ENCODE measurements at regions not wholly inside any gene's neighbourhood (a gene's known extent, or its start where the extent isn't known, plus 50 kb on each side); places are given as distances from the start of the nearest gene placed in this dataset.

- H3K9me3 ChIP-seq: peaks cover 0 to 3% (median 0%) of the 10 kb centered on the region in 11 donors
- H3K27ac ChIP-seq: no peak overlapping the region
- no peaks in the 10 kb centered on the region for H3K27me3 ChIP-seq
- peaks cover 0 to 10% (median 0%) of the 10 kb centered on the region in 9 donors for H3K4me1 ChIP-seq
- ATAC-seq: no peak
- no peaks in the 10 kb centered on the region for H3K36me3 ChIP-seq
- intact Hi-C loops (cut with DNase I): loop anchor here in 1 of 10 donors (10.0 kb wide), 1 partner anchor 156 kb away; no protein-coding TSS in a partner anchor
- TF ChIP-seq CTCF (IDR thresholded peaks at IDR 0.05): no peak
- no peak for DNase-seq
- 95% methylated on average over 1 of the region's 1 CpG for WGBS, 2 donors
- H3K4me3 ChIP-seq: no peak overlapping the region
Observed at GRCh38 chr5:115398719-115399118, 102.3 kb upstream of the CCDC112 start.

- ATAC-seq: no peak
- H3K4me3 ChIP-seq: no peak overlapping the region
- H3K27me3 ChIP-seq: no peaks in the 10 kb centered on the region
- peaks cover 0 to 11% (median 3%) of the 10 kb centered on the region in 9 donors for H3K4me1 ChIP-seq
- intact Hi-C loops (cut with DNase I): loop anchor here in 1 of 10 donors (10.0 kb wide), 1 partner anchor 158 kb away; no protein-coding TSS in a partner anchor
- 80 to 82% methylated on average over 2 of the region's 2 CpGs for WGBS, 2 donors
- peaks cover 0 to 3% (median 0%) of the 10 kb centered on the region in 11 donors for H3K9me3 ChIP-seq
- TF ChIP-seq CTCF (IDR thresholded peaks at IDR 0.05): no peak
- no peak overlapping the region for H3K27ac ChIP-seq
- H3K36me3 ChIP-seq: no peaks in the 10 kb centered on the region
- no peak for DNase-seq
Observed at GRCh38 chr5:115396688-115397087, 100.2 kb upstream of the CCDC112 start.

- Histone ChIP-seq H3K4me1 (peaks cover 0 to 11% (median 3%) of the 10 kb centered on the region in 9 donors), H3K9me3 (peaks cover 0 to 3% (median 0%) of the 10 kb centered on the region in 11 donors), H3K27ac (no peak overlapping the region), H3K27me3 (no peaks in the 10 kb centered on the region), H3K4me3 (no peak overlapping the region), H3K36me3 (no peaks in the 10 kb centered on the region)
- DNase-seq: no peak
- 76 to 80% methylated on average over 2 of the region's 2 CpGs for WGBS, 2 donors
- no peak for TF ChIP-seq CTCF (IDR thresholded peaks at IDR 0.05)
- intact Hi-C loops (cut with DNase I): loop anchor here in 1 of 10 donors (10.0 kb wide), 1 partner anchor 159 kb away; no protein-coding TSS in a partner anchor
- ATAC-seq: no peak
Observed at GRCh38 chr5:115396081-115396480, 99.6 kb upstream of the CCDC112 start.

- H3K27me3 ChIP-seq: no peaks in the 10 kb centered on the region
- TF ChIP-seq CTCF (IDR thresholded peaks at IDR 0.05): no peak
- no peaks in the 10 kb centered on the region for H3K36me3 ChIP-seq
- intact Hi-C loops (cut with DNase I): loop anchor here in 1 of 10 donors (10.0 kb wide), 1 partner anchor 160 kb away; no protein-coding TSS in a partner anchor
- no peak overlapping the region for H3K4me3 ChIP-seq
- 80 to 86% methylated on average over 3 of the region's 3 CpGs for WGBS, 2 donors
- no peak for ATAC-seq
- peaks cover 0 to 3% (median 0%) of the 10 kb centered on the region in 11 donors for H3K9me3 ChIP-seq
- H3K27ac ChIP-seq: no peak overlapping the region
- H3K4me1 ChIP-seq: peaks cover 0 to 11% (median 3%) of the 10 kb centered on the region in 9 donors
- no peak for DNase-seq
Observed at GRCh38 chr5:115394531-115394930, 98.1 kb upstream of the CCDC112 start.
